ENCODE measurements at regions not wholly inside any gene's neighbourhood (a gene's known extent, or its start where the extent isn't known, plus 50 kb on each side); places are given as distances from the start of the nearest gene placed in this dataset.

GRCh38 chr2:167616997-167617396 is 630.4 kb downstream of the STK39 start:
- H3K4me3 ChIP-seq (ENCODE audit: low read depth, low read length), result no peak overlapping the region
- TF ChIP-seq CTCF (IDR thresholded peaks at IDR 0.05; ENCODE audit: low read depth, low read length, missing control alignments), result no peak
- no peak for DNase-seq (ENCODE audit: low read depth)

GRCh38 chr2:167613471-167613870 is 633.9 kb downstream of the STK39 start:
- no peak for DNase-seq (ENCODE audit: low read depth)
- H3K4me3 ChIP-seq (ENCODE audit: low read depth, low read length), result no peak overlapping the region
- TF ChIP-seq CTCF (IDR thresholded peaks at IDR 0.05; ENCODE audit: low read depth, low read length, missing control alignments), result no peak

- no peak for DNase-seq (ENCODE audit: low read depth)
- H3K4me3 ChIP-seq (ENCODE audit: low read depth, low read length), result no peak overlapping the region
- no peak for TF ChIP-seq CTCF (IDR thresholded peaks at IDR 0.05; ENCODE audit: low read depth, low read length, missing control alignments)
These were observed 638.9 kb downstream of the STK39 start for GRCh38 chr2:167608487-167608886.

GRCh38 chr2:167607731-167608130 is 639.7 kb downstream of the STK39 start:
- H3K4me3 ChIP-seq (ENCODE audit: low read depth, low read length), result no peak overlapping the region
- DNase-seq (ENCODE audit: low read depth), result no peak
- TF ChIP-seq CTCF (IDR thresholded peaks at IDR 0.05; ENCODE audit: low read depth, low read length, missing control alignments), result no peak

- no peak overlapping the region for H3K4me3 ChIP-seq (ENCODE audit: low read depth, low read length)
- TF ChIP-seq CTCF (IDR thresholded peaks at IDR 0.05; ENCODE audit: low read depth, low read length, missing control alignments), result no peak
- no peak for DNase-seq (ENCODE audit: low read depth)
These were observed 640.2 kb downstream of the STK39 start for GRCh38 chr2:167607211-167607610.

- no peak for DNase-seq (ENCODE audit: low read depth)
- H3K4me3 ChIP-seq (ENCODE audit: low read depth, low read length), result no peak overlapping the region
- no peak for TF ChIP-seq CTCF (IDR thresholded peaks at IDR 0.05; ENCODE audit: low read depth, low read length, missing control alignments)
These were observed 645.3 kb downstream of the STK39 start for GRCh38 chr2:167602122-167602521.

- TF ChIP-seq CTCF (IDR thresholded peaks at IDR 0.05; ENCODE audit: low read depth, low read length, missing control alignments), result no peak
- DNase-seq (ENCODE audit: low read depth), result no peak
- no peak overlapping the region for H3K4me3 ChIP-seq (ENCODE audit: low read depth, low read length)
These were observed 648.2 kb downstream of the STK39 start for GRCh38 chr2:167599219-167599618.

Measured in GM12864 (cell line).